ENCODE measurements at regions not wholly inside any gene's neighbourhood (a gene's known extent, or its start where the extent isn't known, plus 50 kb on each side); places are given as distances from the start of the nearest gene placed in this dataset.

GRCh38 chr2:122656403-122656802 is 901.0 kb downstream of the TSN start:
- no peak for DNase-seq (ENCODE audit: low read depth, low spot score)
- H3K4me3 Mint-ChIP-seq, result no peak overlapping the region
- H3K27ac Mint-ChIP-seq (ENCODE audit: unreplicated experiment), result no peak overlapping the region
- peaks cover 21% of the 10 kb centered on the region for H3K27me3 Mint-ChIP-seq (ENCODE audit: low read depth)
- H3K36me3 Mint-ChIP-seq (ENCODE audit: low read depth), result no peaks in the 10 kb centered on the region
- TF ChIP-seq, protein P1, sequence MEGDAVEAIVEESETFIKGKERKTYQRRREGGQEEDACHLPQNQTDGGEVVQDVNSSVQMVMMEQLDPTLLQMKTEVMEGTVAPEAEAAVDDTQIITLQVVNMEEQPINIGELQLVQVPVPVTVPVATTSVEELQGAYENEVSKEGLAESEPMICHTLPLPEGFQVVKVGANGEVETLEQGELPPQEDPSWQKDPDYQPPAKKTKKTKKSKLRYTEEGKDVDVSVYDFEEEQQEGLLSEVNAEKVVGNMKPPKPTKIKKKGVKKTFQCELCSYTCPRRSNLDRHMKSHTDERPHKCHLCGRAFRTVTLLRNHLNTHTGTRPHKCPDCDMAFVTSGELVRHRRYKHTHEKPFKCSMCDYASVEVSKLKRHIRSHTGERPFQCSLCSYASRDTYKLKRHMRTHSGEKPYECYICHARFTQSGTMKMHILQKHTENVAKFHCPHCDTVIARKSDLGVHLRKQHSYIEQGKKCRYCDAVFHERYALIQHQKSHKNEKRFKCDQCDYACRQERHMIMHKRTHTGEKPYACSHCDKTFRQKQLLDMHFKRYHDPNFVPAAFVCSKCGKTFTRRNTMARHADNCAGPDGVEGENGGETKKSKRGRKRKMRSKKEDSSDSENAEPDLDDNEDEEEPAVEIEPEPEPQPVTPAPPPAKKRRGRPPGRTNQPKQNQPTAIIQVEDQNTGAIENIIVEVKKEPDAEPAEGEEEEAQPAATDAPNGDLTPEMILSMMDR (conservative IDR thresholded peaks at IDR 0.05), result no peak
- peaks cover 8% of the 10 kb centered on the region for H3K4me1 Mint-ChIP-seq
- no peaks in the 10 kb centered on the region for H3K9me3 Mint-ChIP-seq

DNA sequence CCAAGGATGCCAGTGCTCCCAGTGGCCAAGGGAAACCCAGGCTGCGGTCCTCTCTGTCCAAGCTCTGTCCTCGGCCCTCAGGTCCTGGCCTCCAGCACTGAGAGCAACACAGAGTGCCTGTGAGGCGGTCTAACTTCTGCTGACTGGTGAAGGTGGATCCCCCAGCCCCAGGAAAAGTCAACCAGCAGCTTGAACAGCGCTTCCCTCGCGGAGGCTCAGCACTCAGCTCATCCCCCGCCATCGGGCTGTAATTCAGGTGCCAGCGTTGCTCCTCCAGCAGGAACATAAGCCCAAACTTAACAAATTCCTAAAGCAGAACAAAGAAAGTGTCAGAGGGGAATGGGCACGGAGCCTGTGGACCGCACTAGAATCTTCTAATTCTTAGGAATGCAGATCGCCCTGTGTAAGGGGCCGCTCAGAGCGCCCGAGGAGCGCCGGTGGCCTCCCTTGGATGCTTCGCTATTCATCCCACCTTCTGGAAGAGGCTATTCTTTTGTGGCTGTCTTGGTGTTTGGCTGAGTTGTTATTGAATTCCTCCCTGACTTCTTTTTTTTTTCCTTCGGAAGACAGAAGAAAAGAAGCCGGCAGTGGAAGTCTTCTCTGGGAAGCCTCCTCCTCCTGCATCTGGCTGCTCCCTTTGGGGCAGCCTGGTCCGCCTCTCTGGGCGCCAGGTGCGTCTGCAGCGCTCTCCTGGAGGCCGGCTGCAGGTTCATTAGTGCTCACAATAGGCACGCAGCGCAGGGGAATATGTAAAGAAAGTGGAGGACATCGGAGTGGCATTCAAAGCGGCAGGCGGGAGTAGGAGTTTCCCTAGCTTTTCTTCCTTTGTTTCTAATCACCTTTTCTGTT is 905.6 kb downstream of the TSN start:
- peaks cover 43% of the 10 kb centered on the region for H3K27me3 Mint-ChIP-seq (ENCODE audit: low read depth)

DNA sequence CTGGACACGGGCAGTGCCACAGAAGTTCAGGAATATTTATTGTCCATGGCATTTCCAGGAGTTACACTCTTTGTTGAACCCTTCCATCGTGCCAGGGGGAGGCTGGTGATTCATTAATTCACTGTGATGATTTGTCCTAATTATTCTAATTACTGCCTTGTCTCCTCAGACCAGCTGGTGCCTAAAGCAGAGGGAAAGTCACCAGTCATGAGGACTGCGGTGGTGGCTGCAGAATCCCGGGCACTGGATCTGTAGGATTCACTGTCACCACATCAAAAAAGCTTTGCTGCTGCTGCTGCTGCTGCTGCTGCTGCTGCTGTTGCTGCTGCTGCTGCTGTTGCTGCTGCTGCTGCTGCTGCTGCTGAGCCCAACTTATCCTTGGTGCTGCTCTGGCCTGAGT is 908.2 kb downstream of the TSN start:
- Mint-ChIP-seq H3K4me3 (no peak overlapping the region), H3K36me3 (ENCODE audit: low read depth) (no peaks in the 10 kb centered on the region), H3K27ac (ENCODE audit: unreplicated experiment) (no peak overlapping the region), H3K9me3 (no peaks in the 10 kb centered on the region), H3K4me1 (peaks cover 10% of the 10 kb centered on the region), H3K27me3 (ENCODE audit: low read depth) (peaks cover 43% of the 10 kb centered on the region)
- no peak for DNase-seq (ENCODE audit: low read depth, low spot score)
- TF ChIP-seq, protein P1 (conservative IDR thresholded peaks at IDR 0.05), result no peak

More for the DNA sequence above, 905.6 kb downstream of the TSN start:
- TF ChIP-seq, protein P1 (conservative IDR thresholded peaks at IDR 0.05), result no peak
- Mint-ChIP-seq H3K27ac (ENCODE audit: unreplicated experiment) (no peak overlapping the region), H3K36me3 (ENCODE audit: low read depth) (no peaks in the 10 kb centered on the region), H3K9me3 (no peaks in the 10 kb centered on the region), H3K4me3 (peak overlapping the region; percentile 73), H3K4me1 (peaks cover 10% of the 10 kb centered on the region)
- DNase-seq (ENCODE audit: low read depth, low spot score), result peak; percentile 2

GRCh38 chr2:122669627-122670026 is 914.2 kb downstream of the TSN start:
- Mint-ChIP-seq H3K4me3 (no peak overlapping the region), H3K36me3 (ENCODE audit: low read depth) (no peaks in the 10 kb centered on the region), H3K27me3 (ENCODE audit: low read depth) (peaks cover 2% of the 10 kb centered on the region), H3K27ac (ENCODE audit: unreplicated experiment) (no peak overlapping the region), H3K4me1 (no peaks in the 10 kb centered on the region), H3K9me3 (no peaks in the 10 kb centered on the region)
- DNase-seq (ENCODE audit: low read depth, low spot score), result no peak
- TF ChIP-seq, protein P1 (conservative IDR thresholded peaks at IDR 0.05), result no peak

GRCh38 chr2:122670897-122671296 is 915.4 kb downstream of the TSN start:
- TF ChIP-seq, protein P1 (conservative IDR thresholded peaks at IDR 0.05), result no peak
- Mint-ChIP-seq H3K27ac (ENCODE audit: unreplicated experiment) (no peak overlapping the region), H3K4me3 (no peak overlapping the region), H3K9me3 (no peaks in the 10 kb centered on the region), H3K36me3 (ENCODE audit: low read depth) (no peaks in the 10 kb centered on the region), H3K4me1 (no peaks in the 10 kb centered on the region), H3K27me3 (ENCODE audit: low read depth) (no peaks in the 10 kb centered on the region)
- DNase-seq (ENCODE audit: low read depth, low spot score), result no peak

All from neural crest cell (in vitro differentiated cells).